Liver (tissue), 8 donors: ENCODE measurements at regions not wholly inside any gene's neighbourhood (a gene's known extent, or its start where the extent isn't known, plus 50 kb on each side); places are given as distances from the start of the nearest gene placed in this dataset.

Experiments used
- DNase-seq: peaks from one replicate; pipeline ENCODE4 v3.0.0-alpha.2; 2017; ENCODE audit warnings: low spot score
- H3K27ac ChIP-seq, 2 donors: one replicate each; pipeline ENCODE4 v1.7.0; 2013; ENCODE audit warnings: inconsistent platforms in 2 of 2, low read length in 2 of 2, control low read depth in 1 of 2, low read depth in 1 of 2, mild to moderate bottlenecking in 1 of 2
- H3K27me3 ChIP-seq, 4 donors: one replicate each; pipeline versions ENCODE4 v1.6.1 to v1.7.0; 2013; ENCODE audit warnings: low read length in 3 of 4, inconsistent platforms in 1 of 4, mild to moderate bottlenecking in 1 of 4, moderate library complexity in 1 of 4; ENCODE audit not compliant: control insufficient read depth in 4 of 4, insufficient read depth in 4 of 4
- H3K36me3 ChIP-seq, 4 donors: one replicate each; pipeline versions ENCODE4 v1.6.1 to v1.7.0; 2013; ENCODE audit warnings: low read length in 3 of 4, mild to moderate bottlenecking in 3 of 4, low read depth in 1 of 4, moderate library complexity in 1 of 4; ENCODE audit not compliant: control insufficient read depth in 4 of 4, insufficient read depth in 3 of 4
- H3K4me1 ChIP-seq, 4 donors: one replicate each; pipeline versions ENCODE4 v1.6.1 to v1.7.0; 2013; ENCODE audit warnings: low read length in 3 of 4, mild to moderate bottlenecking in 3 of 4, moderate library complexity in 1 of 4; ENCODE audit not compliant: control insufficient read depth in 4 of 4, insufficient read depth in 4 of 4
- H3K4me3 ChIP-seq, 3 donors: one replicate each; pipeline versions ENCODE4 v1.6.1 to v1.7.0; 2013; ENCODE audit warnings: low read length in 3 of 3, control low read depth in 1 of 3, low read depth in 1 of 3, mild to moderate bottlenecking in 1 of 3
- H3K9ac ChIP-seq, 2 donors: one replicate each; pipeline ENCODE4 v1.7.0; 2013; ENCODE audit warnings: low read length in 2 of 2, mild to moderate bottlenecking in 2 of 2, moderate library complexity in 2 of 2, control low read depth in 1 of 2, low read depth in 1 of 2
- H3K9me3 ChIP-seq, 4 donors: one replicate each; pipeline versions ENCODE4 v1.6.1 to v1.7.0; 2013; ENCODE audit warnings: low read length in 3 of 4; ENCODE audit not compliant: control insufficient read depth in 4 of 4
- CTCF ChIP-seq: fragments of 150-350 bp; IDR thresholded peaks from 2 replicates; pipeline ENCODE4 v1.5.1; 2017; ENCODE audit warnings: improper control_type of control experiment, low read depth, low read length; ENCODE audit not compliant: missing input control
- EGR1 ChIP-seq, 2 donors: IDR thresholded peaks; 2 replicates each; pipeline ENCODE4 v1.6.1; 2016 to 2018; ENCODE audit warnings: antibody characterized with exemption in 2 of 2, low read depth in 2 of 2
- FOXA1 ChIP-seq: IDR thresholded peaks from 2 replicates; pipeline ENCODE4 v1.6.1; 2016; ENCODE audit warnings: antibody characterized with exemption
- FOXA2 ChIP-seq: IDR thresholded peaks from 2 replicates; pipeline ENCODE4 v1.6.1; 2016; ENCODE audit warnings: antibody characterized with exemption
- GABPA ChIP-seq, 2 donors: IDR thresholded peaks in 1 of 2; conservative IDR thresholded peaks in 1 of 2; 2 replicates each; pipeline ENCODE4 v1.6.1; 2016; ENCODE audit warnings: antibody characterized with exemption in 2 of 2, mild to moderate bottlenecking in 1 of 2, moderate library complexity in 1 of 2
- HNF4A ChIP-seq, 2 donors: conservative IDR thresholded peaks; 2 replicates each; pipeline ENCODE4 v1.6.1; 2016; ENCODE audit warnings: antibody characterized with exemption in 2 of 2, mild to moderate bottlenecking in 2 of 2
- HNF4G ChIP-seq: IDR thresholded peaks from 2 replicates; pipeline ENCODE4 v1.6.1; 2016; ENCODE audit warnings: antibody characterized with exemption
- JUND ChIP-seq, 2 donors: IDR thresholded peaks; 2 replicates each; pipeline ENCODE4 v1.6.1; 2016; ENCODE audit warnings: antibody characterized with exemption in 2 of 2
- NR2F2 ChIP-seq: IDR thresholded peaks from 2 replicates; pipeline ENCODE4 v1.6.1; 2016; ENCODE audit warnings: antibody characterized with exemption
- RAD21 ChIP-seq, 2 donors: IDR thresholded peaks; 2 replicates each; pipeline ENCODE4 v1.6.1; 2016; ENCODE audit warnings: antibody characterized with exemption in 2 of 2, mild to moderate bottlenecking in 2 of 2
- REST ChIP-seq: IDR thresholded peaks from 2 replicates; pipeline ENCODE4 v1.6.1; 2016; ENCODE audit warnings: antibody characterized with exemption, mild to moderate bottlenecking
- RXRA ChIP-seq, 2 donors: IDR thresholded peaks; 2 replicates each; pipeline ENCODE4 v1.6.1; 2017 to 2018; ENCODE audit warnings: antibody characterized with exemption in 2 of 2, mild to moderate bottlenecking in 1 of 2
- SP1 ChIP-seq: IDR thresholded peaks from 2 replicates; pipeline ENCODE4 v1.6.1; 2018; ENCODE audit warnings: antibody characterized with exemption, mild to moderate bottlenecking
- TAF1 ChIP-seq: conservative IDR thresholded peaks from 2 replicates; pipeline ENCODE4 v1.6.1; 2016; ENCODE audit warnings: antibody characterized with exemption, mild to moderate bottlenecking
- YY1 ChIP-seq: IDR thresholded peaks from 2 replicates; pipeline ENCODE4 v1.6.1; 2016; ENCODE audit warnings: antibody characterized with exemption, mild to moderate bottlenecking
- WGBS: extraction: QIAGEN DNeasy Blood & Tissue Kit; methylation state at CpG from one replicate; pipeline ENCODE4 v1.1.7; 2013; 5-methylcytosine and 5-hydroxymethylcytosine counted together
- TF ChIP-seq, protein P1 (sequence below): IDR thresholded peaks from 2 replicates; pipeline ENCODE4 v1.6.1; 2016; ENCODE audit warnings: antibody characterized with exemption
- TF ChIP-seq, protein P2 (sequence below): IDR thresholded peaks from 2 replicates; pipeline ENCODE4 v1.6.1; 2016; ENCODE audit warnings: antibody characterized with exemption
- TF ChIP-seq, protein P3 (sequence below): IDR thresholded peaks from 2 replicates; pipeline ENCODE4 v1.6.1; 2016; ENCODE audit warnings: antibody characterized with exemption
- donor health status: healthy.
- donor health status: healthy.
- donor health status: healthy.
- donor health status: healthy.
- donor health status: healthy.

GRCh38 chr3:36214460-36214859 lies 165.8 kb upstream of the STAC start:
- Histone ChIP-seq H3K36me3 (no peaks in the 10 kb centered on the region), H3K27ac (no peak overlapping the region), H3K4me3 (no peak overlapping the region), H3K9me3 (no peaks in the 10 kb centered on the region), H3K27me3 (no peaks in the 10 kb centered on the region), H3K4me1 (no peaks in the 10 kb centered on the region), H3K9ac (no peak overlapping the region)
- TF ChIP-seq, protein P1, sequence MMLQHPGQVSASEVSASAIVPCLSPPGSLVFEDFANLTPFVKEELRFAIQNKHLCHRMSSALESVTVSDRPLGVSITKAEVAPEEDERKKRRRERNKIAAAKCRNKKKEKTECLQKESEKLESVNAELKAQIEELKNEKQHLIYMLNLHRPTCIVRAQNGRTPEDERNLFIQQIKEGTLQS: no peak
- no peak for DNase-seq
- WGBS: 72% methylated on average over 3 of the region's 3 CpGs

DNA sequence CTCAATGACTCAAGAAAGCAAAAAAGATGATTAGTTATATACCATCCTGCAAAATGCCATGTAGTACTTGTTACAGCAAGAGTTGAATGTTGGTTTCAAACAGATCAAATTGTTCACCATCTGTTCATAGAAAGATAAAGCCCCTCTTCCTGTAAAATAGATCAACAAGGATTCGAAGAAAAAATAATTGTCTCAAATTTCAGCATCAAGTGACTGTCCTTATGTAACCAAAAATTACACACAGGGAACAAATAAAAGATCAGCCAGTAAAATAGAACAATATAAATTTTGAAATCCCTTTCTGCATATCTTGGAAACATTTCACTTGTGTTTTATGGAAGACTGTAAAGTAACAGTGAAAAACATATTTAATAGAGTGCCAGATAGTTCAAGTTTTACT lies 165.1 kb upstream of the STAC start:
- WGBS: 50% methylated on average over 1 of the region's 1 CpG
- Histone ChIP-seq H3K27me3 (no peaks in the 10 kb centered on the region), H3K4me3 (no peak overlapping the region), H3K27ac (no peak overlapping the region), H3K9me3 (no peaks in the 10 kb centered on the region), H3K9ac (no peak overlapping the region), H3K36me3 (no peaks in the 10 kb centered on the region), H3K4me1 (no peaks in the 10 kb centered on the region)
- no peak for DNase-seq
- TF ChIP-seq HNF4G (no peak), HNF4A (conservative IDR thresholded peaks at IDR 0.05) (no peak), JUND (IDR thresholded peaks at IDR 0.05) (no peak), GABPA (IDR thresholded peaks at IDR 0.05 in 1 of 2, conservative IDR thresholded peaks at IDR 0.05 in 1 of 2) (no peak), RAD21 (IDR thresholded peaks at IDR 0.05) (no peak), SP1 (no peak), FOXA2 (no peak), YY1 (no peak), NR2F2 (no peak), TAF1 (no peak), CTCF (no peak), RXRA (IDR thresholded peaks at IDR 0.05) (no peak), FOXA1 (no peak), EGR1 (IDR thresholded peaks at IDR 0.05; ENCODE audit: low read depth in 2 of 2) (no peak), REST (no peak)
- TF ChIP-seq, protein P2, sequence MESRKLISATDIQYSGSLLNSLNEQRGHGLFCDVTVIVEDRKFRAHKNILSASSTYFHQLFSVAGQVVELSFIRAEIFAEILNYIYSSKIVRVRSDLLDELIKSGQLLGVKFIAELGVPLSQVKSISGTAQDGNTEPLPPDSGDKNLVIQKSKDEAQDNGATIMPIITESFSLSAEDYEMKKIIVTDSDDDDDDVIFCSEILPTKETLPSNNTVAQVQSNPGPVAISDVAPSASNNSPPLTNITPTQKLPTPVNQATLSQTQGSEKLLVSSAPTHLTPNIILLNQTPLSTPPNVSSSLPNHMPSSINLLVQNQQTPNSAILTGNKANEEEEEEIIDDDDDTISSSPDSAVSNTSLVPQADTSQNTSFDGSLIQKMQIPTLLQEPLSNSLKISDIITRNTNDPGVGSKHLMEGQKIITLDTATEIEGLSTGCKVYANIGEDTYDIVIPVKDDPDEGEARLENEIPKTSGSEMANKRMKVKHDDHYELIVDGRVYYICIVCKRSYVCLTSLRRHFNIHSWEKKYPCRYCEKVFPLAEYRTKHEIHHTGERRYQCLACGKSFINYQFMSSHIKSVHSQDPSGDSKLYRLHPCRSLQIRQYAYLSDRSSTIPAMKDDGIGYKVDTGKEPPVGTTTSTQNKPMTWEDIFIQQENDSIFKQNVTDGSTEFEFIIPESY: no peak
- TF ChIP-seq, protein P3, sequence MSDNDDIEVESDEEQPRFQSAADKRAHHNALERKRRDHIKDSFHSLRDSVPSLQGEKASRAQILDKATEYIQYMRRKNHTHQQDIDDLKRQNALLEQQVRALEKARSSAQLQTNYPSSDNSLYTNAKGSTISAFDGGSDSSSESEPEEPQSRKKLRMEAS: no peak
- TF ChIP-seq, protein P1: no peak
